ENCODE measurements at regions not wholly inside any gene's neighbourhood (a gene's known extent, or its start where the extent isn't known, plus 50 kb on each side); places are given as distances from the start of the nearest gene placed in this dataset.

DNA sequence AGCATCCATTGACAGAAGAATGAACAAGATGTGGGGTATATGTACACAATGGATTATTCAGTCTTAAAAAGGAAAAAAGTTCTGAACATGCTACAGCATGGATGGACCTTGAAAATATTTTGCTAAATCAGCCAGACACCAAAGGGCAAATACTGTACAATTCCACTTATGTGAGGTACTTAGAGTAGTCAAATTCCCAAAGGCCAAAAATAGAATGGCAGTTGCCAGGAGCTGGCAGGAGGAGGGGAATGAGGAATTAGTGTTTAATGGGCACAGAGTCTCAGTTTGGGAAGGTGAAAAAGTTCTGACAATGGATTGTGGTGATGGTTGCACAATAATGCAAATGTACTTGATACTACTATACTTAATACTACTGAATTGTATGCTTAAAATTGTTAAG lies 193.2 kb downstream of the MBD2 start:
- Histone ChIP-seq H3K4me1 (no peaks in the 10 kb centered on the region), H3K36me3 (no peaks in the 10 kb centered on the region), H3K4me3 (ENCODE audit: low read depth, low read length) (no peak overlapping the region), H3K9me3 (no peaks in the 10 kb centered on the region), H3K27me3 (no peaks in the 10 kb centered on the region)
- TF ChIP-seq, protein P1, sequence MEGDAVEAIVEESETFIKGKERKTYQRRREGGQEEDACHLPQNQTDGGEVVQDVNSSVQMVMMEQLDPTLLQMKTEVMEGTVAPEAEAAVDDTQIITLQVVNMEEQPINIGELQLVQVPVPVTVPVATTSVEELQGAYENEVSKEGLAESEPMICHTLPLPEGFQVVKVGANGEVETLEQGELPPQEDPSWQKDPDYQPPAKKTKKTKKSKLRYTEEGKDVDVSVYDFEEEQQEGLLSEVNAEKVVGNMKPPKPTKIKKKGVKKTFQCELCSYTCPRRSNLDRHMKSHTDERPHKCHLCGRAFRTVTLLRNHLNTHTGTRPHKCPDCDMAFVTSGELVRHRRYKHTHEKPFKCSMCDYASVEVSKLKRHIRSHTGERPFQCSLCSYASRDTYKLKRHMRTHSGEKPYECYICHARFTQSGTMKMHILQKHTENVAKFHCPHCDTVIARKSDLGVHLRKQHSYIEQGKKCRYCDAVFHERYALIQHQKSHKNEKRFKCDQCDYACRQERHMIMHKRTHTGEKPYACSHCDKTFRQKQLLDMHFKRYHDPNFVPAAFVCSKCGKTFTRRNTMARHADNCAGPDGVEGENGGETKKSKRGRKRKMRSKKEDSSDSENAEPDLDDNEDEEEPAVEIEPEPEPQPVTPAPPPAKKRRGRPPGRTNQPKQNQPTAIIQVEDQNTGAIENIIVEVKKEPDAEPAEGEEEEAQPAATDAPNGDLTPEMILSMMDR (IDR thresholded peaks at IDR 0.05; ENCODE audit: low read depth, low read length) = no peak
- DNase-seq = no peak

DNA sequence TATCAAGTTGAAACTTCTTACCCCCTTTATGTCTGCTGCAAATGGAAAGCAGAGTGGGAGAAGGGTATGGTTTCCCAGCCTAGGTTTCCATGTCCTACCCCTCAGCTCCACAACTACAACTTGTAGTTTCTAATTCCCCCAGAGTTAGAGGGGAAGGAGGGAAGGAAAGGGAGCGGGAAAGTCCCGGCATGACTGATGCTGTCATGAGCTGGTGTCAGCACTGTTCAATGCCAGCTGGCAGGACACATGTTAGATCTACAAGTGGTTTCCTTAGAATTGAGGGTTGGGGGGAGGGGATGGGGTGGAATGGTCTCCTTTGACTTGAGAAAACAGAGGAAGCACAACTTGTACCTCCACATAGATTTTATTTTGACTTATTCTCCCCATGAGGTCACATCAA lies 194.0 kb downstream of the MBD2 start:
- H3K4me1 ChIP-seq = no peaks in the 10 kb centered on the region
- no peaks in the 10 kb centered on the region for H3K9me3 ChIP-seq
- no peaks in the 10 kb centered on the region for H3K36me3 ChIP-seq
- no peak overlapping the region for H3K4me3 ChIP-seq (ENCODE audit: low read depth, low read length)
- no peaks in the 10 kb centered on the region for H3K27me3 ChIP-seq
- TF ChIP-seq, protein P1 (IDR thresholded peaks at IDR 0.05; ENCODE audit: low read depth, low read length) = no peak
- no peak for DNase-seq

DNA sequence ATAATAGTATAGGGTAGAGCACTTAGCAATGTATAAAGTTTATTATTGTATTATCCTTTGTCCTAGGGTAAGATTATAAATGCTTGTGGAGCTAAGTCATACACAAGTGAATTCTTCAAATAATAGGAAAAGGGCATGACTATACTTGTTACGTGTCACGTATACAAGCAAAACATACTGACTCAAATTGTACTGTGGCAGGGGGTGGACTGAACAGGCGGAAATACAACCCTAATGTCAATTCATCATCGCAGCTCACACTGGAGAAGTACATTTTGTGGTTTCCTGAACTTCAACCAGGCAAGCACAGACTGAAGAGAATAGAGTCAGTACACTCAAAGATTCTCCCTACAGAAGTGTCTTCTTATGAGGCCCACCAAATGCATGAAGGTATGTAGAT lies 201.0 kb downstream of the MBD2 start:
- TF ChIP-seq, protein P1 (IDR thresholded peaks at IDR 0.05; ENCODE audit: low read depth, low read length) = no peak
- DNase-seq = no peak
- no peaks in the 10 kb centered on the region for H3K9me3 ChIP-seq

DNA sequence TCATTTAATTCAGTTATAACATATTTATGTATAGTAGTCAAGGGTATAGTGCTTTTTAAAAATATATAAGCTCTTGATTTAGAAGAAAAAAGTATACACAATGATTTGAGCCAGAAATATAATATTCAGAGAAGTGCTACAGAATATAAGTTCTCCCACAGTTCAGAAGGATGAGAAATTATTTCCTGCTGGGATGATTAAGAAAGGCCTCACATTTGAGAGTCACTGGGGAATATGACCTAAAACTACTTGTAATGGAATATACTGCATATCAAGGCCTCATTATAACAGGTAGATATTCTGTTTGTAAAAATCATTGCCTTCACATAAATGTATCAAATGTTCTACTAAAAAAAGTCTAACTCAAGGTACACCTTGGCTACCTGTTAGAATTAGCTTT lies 203.5 kb downstream of the MBD2 start:
- Histone ChIP-seq H3K4me1 (no peaks in the 10 kb centered on the region), H3K9me3 (no peaks in the 10 kb centered on the region), H3K27me3 (no peaks in the 10 kb centered on the region), H3K36me3 (no peaks in the 10 kb centered on the region), H3K4me3 (ENCODE audit: low read depth, low read length) (no peak overlapping the region)
- TF ChIP-seq, protein P1 (IDR thresholded peaks at IDR 0.05; ENCODE audit: low read depth, low read length) = no peak
- DNase-seq = no peak

More for the DNA sequence above, 201.0 kb downstream of the MBD2 start:
- no peaks in the 10 kb centered on the region for H3K4me1 ChIP-seq
- H3K4me3 ChIP-seq (ENCODE audit: low read depth, low read length) = no peak overlapping the region
- no peaks in the 10 kb centered on the region for H3K36me3 ChIP-seq
- H3K27me3 ChIP-seq = no peaks in the 10 kb centered on the region

DNA sequence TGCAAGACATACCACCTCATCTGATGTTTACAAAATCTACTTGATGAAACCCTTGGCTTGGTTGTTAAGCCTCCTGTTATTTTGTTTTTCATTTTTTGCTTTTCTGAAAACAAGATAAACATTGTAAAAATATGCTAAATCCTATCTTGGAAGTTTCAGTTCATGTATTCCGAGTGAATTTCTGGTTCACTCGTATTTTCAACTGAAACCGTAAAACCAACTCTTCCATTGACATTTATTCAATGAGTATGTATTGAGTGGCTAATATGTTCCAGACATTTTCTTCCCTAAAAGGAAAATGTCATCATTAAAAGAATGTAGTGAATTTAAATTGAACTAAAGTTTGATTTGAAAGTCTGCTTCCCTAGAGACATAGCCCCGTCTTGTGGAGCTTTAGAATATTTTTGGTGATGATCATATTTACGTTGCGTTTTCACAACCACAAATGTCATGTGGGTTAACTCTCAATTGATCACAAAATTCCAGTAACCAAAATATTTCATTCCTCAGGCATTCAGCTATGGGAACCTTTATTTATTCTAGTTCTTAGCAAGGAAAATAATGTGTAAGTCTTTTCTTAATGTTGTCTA lies 204.2 kb downstream of the MBD2 start:
- H3K4me1 ChIP-seq = no peaks in the 10 kb centered on the region
- DNase-seq = no peak
- H3K9me3 ChIP-seq = no peaks in the 10 kb centered on the region
- no peak overlapping the region for H3K4me3 ChIP-seq (ENCODE audit: low read depth, low read length)
- no peaks in the 10 kb centered on the region for H3K36me3 ChIP-seq
- TF ChIP-seq, protein P1 (IDR thresholded peaks at IDR 0.05; ENCODE audit: low read depth, low read length) = no peak
- no peaks in the 10 kb centered on the region for H3K27me3 ChIP-seq

DNA sequence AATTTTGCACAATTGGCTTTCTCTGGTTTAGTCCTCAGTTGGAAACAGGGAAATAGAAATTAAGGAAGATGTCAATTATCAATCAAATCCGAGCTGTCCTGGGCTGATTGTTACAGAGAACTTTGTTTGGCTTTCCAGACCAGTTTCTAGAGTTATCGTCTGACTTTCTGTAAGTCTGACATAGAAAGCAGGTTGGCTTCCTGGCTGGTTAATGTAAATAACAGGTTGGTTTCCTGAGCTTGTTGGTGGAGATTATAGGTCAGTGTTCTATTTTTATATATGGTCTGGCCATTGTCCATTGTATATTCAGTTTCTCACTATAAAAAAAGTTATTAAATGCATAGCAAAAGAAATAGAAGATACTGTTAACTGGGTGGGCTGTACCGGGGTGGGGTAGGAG lies 204.8 kb downstream of the MBD2 start:
- TF ChIP-seq, protein P1 (IDR thresholded peaks at IDR 0.05; ENCODE audit: low read depth, low read length) = no peak
- H3K27me3 ChIP-seq = no peaks in the 10 kb centered on the region
- H3K4me3 ChIP-seq (ENCODE audit: low read depth, low read length) = no peak overlapping the region
- no peaks in the 10 kb centered on the region for H3K36me3 ChIP-seq
- H3K4me1 ChIP-seq = no peaks in the 10 kb centered on the region
- H3K9me3 ChIP-seq = no peaks in the 10 kb centered on the region
- DNase-seq = no peak

Measured in BE2C (cell line).